Effector CD4-positive, alpha-beta T cell (primary cell): ENCODE measurements at regions not wholly inside any gene's neighbourhood (a gene's known extent, or its start where the extent isn't known, plus 50 kb on each side); places are given as distances from the start of the nearest gene placed in this dataset.
"Not testable (repeated sequence)": the region's sequence is repeated elsewhere in the genome, so short reads cannot be mapped to it uniquely, and the experiment has no call there.

ENCODE experiments used
- DNase-seq: peaks from one replicate; pipeline ENCODE4 v3.0.0-alpha.2; 2020

GRCh38 chrX:10971759-10972158 lies 139.4 kb upstream of the HCCS start:
- no peak for DNase-seq

DNA sequence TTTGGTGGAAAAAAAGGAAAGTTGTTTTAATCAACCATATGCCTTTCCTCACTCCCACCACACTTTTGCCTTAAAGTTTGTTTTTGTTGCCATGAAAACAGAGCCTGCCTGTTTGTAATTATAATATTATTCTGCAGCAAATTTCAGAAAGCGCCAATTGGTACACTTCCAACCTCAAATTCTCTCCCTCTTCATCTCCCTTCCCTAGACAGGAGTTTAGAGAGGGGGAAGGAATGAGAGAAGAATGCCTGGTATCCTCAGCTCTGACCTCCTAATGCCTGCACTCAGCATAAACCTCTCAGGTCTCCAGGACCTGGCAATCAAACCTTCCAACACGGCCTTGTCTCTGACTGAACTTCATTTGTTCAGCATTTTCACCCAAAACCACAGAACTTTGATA lies 138.4 kb upstream of the HCCS start:
- DNase-seq: no peak

- DNase-seq: no peak
Measured at GRCh38 chrX:10974920-10975319, 136.2 kb upstream of the HCCS start.

- DNase-seq: no peak
Measured at GRCh38 chrX:10979956-10980355, 131.2 kb upstream of the HCCS start.

DNA sequence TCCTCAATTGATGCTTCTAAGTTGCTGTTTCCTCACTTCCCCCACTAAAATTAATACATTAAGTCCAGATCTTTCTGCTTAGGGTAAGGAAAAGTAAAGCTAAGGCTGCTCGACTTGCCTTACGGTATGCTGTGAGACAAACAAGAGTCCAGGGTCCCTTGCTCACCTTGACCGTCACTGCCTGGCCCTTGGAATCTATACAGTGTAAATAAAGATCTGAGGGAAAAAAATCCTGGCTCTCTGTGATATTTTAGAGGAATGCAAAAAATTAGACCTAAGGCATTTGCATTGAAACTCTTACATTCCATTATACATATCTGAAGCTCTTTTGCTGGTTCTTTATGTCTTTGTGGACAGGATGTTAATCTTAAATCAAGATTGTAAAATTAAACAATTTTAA lies 129.6 kb upstream of the HCCS start:
- DNase-seq: no peak

GRCh38 chrX:10983526-10983925 lies 127.6 kb upstream of the HCCS start:
- no peak for DNase-seq

GRCh38 chrX:10984213-10984612 lies 126.9 kb upstream of the HCCS start:
- DNase-seq: no peak

DNA sequence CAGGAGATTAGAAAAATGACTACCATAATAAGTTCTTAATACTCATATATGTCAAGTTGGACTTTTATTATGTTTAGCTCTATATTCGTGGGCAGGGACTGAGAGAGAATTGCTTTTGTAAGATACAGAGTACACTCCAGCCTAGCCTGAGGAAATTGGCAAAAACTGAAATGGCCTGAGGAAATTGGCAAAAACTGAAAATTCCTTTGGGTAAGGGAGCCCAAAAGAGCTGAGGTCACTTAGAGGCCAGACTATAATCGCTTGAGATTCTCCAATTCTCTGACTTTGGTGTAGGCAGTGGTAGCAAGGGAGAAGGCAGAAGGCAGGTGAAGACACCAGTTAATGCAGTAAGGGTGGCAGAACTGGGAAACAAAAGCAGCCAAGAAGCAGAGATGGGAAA lies 124.5 kb upstream of the HCCS start:
- no peak for DNase-seq

DNA sequence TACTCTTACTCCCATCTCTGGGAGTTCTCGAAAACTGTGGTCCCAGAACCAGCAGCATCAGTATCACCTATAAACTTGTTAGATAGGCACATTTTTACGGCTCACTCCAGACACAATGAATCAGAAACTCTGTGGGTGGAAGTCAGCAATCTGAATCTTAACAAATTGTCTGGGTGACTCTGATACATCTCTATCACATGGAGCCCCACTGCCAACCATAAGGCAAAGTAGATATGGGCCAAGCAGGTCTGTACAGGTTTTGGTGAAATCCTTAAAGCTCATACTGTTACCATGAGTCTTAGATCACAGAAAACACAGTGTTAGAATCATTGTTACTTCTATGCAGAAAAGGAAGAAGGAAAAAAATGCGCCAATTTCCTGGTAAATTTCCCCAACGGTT lies 122.5 kb upstream of the HCCS start:
- no peak for DNase-seq

DNA sequence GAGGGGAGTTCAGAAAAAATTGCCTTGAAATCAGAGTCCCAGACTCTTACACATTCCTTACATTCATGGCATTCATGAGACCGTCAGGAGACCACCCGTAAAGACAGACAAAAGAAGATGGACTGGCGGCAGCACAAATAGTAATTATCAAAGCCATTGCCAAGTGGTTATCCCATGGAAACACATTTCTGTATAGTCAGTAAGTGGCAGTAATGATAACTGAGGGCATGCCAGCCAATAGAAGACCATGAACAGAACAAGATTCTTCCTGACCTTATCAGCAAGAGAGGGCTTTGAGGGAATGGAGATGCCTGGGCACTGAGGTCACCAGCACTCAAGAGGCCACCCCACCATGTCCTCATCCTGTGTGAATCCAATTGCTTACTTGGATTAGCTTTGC lies 121.7 kb upstream of the HCCS start:
- no peak for DNase-seq

GRCh38 chrX:10990418-10990817 lies 120.7 kb upstream of the HCCS start:
- no peak for DNase-seq

- no peak for DNase-seq
Measured at GRCh38 chrX:10990976-10991375, 120.2 kb upstream of the HCCS start.

DNA sequence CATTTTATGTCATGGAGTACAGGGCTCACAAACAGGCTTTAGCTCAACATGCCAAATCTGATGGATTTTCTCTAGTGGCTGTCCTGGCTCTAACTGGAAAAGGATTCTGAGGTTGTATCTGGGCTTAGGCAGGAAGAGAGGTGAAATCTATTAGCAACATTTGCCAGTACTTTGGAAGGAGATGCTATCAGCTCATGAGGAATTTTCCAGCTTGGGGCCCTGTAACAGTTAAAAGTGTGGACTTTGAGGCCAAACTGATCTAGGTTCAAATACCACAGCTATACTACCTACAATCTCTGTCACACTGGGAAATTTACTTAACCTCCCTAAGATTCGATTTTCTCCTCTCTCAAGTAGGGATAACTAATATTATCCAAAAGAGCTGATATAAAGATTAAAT lies 119.0 kb upstream of the HCCS start:
- no peak for DNase-seq

GRCh38 chrX:11007076-11007475 lies 104.1 kb upstream of the HCCS start:
- DNase-seq: not testable (repeated sequence)

DNA sequence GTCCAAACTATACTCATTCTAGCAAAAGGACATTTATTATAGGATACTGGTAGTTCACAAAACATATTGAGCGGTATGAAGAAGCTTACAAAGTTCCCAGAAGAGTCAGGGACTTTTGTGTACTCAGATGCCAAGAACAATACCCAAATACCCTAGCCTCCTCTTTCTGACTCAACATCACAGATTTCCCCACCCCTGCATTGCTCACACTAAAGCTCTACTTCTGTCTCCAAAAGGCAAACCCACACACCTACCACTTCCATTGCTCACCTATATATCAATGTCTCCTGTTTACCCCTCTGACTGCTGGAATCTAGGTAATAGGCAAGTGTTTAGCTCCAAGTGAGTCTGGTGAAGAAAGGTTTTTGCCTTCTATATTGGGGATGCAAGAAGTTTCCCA lies 100.7 kb upstream of the HCCS start:
- no peak for DNase-seq

DNA sequence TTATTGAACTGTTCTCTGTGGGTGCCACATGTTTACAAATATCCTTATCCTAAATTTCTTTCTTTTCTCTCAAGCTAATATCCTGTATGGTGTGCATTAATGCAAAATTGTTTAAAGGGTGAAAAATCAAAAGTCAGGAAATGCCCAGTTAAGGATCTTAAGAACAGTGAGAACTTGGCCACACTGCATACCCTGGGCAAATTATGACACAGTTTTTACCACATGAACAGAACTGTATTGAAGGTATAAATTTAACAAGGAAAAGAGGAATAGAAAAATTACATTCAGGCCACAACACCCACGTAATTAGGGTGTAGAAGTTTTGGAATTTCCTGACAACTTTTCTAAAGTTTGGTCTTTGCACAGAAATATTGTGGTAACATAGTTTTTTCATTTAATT lies 94.4 kb upstream of the HCCS start:
- DNase-seq: no peak

DNA sequence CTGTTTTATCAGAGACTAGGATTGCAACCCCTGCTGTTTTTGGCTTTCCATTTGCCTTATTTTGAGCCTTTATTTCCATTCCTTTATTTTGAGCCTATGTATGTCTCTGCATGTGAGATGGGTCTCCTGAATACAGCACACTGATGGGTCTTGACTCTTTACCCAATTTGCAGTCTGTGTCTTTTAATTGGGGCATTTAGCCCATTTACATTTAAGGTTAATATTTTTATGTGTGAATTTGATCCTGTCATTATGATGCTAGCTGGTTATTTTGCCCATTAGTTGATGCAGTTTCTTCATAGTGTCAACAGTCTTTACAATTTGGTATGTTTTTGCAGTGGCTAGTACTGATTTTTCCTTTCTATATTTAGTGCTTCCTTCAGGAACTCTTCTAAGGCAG lies 88.5 kb upstream of the HCCS start:
- DNase-seq: not testable (repeated sequence)

- no peak for DNase-seq
Measured at GRCh38 chrX:11039926-11040325, 71.2 kb upstream of the HCCS start.

DNA sequence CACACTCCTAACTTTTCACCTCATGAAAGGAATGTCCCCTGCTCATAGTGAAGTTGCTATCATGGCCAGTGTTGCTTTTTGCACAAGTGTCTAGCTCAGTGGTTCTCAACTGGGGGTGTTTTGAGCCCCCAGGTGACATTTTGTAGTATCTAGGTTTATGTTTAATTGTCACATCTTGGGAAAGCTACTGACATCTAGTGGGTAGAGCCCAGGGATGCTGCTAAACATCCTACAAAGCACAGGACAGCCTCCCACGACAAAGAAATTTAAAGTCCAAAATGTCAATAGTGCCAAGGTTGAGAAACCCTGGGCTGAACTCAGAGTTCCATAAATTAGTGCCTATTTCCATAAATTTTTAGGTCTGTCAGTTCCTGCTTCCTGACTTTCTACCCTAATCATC lies 70.7 kb upstream of the HCCS start:
- DNase-seq: no peak

- no peak for DNase-seq
Measured at GRCh38 chrX:11040996-11041395, 70.1 kb upstream of the HCCS start.

DNA sequence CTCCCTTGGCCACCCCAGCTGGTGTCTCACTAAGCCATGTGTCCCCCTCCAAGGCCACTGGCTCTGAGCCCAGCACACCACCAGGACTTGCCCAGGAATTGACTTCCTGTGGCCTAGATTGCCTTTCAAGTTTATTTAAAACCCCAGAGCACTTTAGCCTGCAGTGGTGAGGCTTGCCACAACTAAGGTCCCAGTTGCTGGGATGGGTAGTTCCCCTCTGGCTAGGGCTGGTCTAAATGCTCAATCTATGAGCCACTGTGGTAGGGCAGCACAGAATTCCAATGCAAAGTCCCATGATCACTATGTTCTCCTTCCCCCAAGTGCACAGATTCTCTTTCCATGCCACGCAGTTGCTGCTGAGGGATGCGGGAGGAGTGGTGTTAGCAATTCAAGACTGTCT lies 61.1 kb upstream of the HCCS start:
- no peak for DNase-seq

DNA sequence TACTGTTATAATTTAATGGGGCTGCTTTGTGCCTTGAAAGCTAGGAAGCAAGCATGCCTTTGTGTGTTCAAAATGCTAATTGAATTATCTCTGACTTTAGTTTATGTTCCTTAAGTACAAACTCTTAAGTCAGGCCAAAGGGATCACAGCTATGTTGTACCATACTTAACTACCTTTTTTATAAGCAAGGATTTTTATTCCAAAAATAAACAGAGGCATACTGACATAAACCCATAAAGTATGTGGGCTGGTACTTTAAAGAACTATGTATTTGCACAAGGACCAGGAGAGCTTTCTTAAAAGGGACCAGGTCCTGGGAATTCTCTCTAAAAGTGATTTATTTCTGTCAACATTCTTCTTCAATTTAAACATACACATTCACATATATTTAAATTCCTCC lies 57.8 kb upstream of the HCCS start:
- DNase-seq: no peak

DNA sequence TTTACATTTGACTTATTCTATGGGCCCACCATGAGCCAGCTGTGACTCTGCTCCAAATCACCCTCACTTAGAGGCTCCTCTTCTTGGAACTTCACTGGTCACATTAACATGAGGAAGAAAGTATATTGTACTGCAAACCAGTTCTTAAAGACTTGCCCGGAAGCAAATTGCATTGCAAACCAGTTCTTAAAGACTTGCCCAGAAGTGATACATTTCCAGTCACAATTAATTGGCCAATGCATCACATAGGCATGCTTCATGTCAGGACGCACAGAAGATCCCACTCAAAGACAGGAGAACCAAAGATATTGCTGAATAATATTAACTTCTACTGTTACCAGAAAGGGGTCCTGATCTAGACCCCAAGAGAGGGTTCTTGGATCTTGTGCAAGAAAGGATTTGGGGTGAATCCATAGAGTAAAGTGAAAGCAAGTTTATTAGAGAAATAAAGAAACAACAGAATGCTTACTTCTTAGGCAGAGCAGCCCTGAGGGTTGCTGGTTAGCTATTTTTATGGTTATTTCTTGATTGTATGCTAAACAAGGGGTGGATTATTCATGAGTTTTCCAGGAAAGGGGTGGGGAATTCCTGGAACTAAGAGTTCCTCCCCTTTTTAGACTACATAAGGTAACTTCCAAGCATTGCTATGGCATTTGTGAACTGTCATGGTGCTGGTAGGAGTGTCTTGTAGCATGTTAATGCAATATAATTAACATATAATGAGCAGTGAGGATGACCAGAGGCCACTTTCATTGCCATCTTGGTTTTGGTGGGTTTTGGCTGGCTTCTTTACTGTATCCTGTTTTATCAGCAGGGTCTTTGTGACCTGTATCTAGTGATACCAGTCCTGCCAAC lies 54.6 kb upstream of the HCCS start:
- DNase-seq: no peak

DNA sequence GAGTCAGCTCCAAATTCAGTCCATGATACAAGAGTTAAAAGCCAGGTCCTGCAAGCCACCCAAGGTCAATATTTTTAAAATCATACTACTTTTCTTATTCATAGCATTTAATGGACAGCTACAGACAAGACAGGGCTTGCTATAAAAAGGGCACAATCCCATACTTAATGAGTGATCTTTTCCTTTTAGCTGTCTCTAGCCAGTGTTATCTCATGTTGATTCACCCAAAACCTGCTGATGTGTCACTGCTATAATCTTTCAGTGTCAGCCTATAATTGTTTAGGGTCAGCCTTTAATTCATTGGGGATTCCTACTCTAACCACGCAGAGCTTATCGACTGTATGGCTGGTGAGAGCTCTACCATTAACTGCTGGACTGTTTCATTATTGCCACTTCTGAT lies 51.2 kb upstream of the HCCS start:
- no peak for DNase-seq
